Stimulated activated CD8-positive, alpha-beta memory T cell treated with anti-CD3 and anti-CD28 coated beads, Interleukin-2, amount 100 ng/mL, for 48 hours (primary cell): ENCODE measurements at regions not wholly inside any gene's neighbourhood (a gene's known extent, or its start where the extent isn't known, plus 50 kb on each side); places are given as distances from the start of the nearest gene placed in this dataset.
"Not testable (repeated sequence)": the region's sequence is repeated elsewhere in the genome, so short reads cannot be mapped to it uniquely, and the experiment has no call there.

ENCODE experiments used
- DNase-seq, 2 donors: peaks; one replicate each; pipeline ENCODE4 v3.0.0-alpha.2; 2020; ENCODE audit warnings: low read depth in 2 of 2

DNA sequence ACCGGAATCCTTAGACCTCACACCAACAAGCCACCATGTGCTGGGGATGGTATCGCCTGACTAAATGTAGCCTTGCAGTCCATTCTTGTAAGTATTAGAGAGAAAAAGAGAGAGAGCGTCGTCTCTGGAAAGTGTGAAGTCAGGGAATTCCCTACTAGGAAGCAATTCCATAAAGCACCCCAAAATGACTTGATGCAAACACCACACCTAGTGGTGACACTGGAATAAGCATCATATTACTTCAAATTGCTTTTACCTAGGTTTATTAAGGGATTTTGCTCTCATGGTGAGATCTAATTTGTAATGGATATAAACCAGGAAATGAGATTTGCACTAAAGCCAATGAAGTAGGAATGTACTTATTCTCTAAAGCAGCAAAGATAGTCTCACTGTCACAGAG lies 111.4 kb upstream of the METTL9 start:
- not testable (repeated sequence) for DNase-seq

DNA sequence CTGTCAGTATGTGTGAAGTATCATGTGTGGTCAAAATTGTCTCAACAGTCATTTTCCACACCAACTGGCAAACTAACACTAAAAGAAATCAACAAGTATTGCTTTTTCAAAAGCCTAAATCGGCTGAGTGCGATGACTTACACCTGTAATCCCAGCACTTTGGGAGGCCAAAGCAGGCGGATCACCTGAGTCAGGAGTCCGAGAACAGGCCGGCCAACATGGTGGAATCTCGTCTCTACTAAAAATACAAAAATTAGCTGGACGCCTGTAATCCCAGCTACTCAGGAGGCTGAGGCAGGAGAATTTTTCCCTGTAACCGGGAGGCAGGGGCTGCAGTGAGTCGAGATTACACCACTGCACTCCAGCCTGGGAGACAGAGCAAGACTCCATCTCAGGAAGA lies 100.3 kb upstream of the METTL9 start:
- not testable (repeated sequence) for DNase-seq

DNA sequence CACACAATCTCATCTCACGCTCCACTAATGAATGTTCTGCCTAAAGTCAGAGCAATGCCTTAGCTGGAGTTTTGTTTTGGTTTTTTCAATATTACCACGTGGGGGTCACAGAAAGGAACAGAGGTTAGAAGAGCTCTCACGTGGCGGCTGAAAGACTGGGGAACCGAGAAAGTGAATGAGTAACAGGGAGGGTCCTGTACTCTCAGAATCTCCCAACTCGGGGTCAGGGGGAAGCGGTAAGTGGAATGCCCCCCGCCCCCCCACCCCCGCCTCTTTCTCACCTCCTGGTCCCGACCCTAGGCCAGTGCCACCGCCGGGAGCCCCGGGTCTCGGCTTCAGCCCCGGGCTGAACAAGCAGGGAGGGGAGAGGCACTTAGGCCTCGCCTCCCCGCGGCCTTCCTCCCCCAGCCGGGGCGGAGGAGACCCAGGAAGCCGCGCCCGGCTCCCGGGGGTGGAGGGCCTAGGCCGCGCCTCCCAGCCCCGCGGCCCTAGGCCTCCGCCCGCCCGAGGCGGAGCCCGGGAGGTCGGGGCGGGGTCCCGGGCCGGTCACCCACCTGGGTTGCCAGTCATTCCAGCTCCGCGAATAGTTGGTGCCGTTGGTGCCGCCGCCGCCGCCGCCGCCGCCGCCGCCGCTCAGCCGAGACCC lies 98.0 kb upstream of the METTL9 start:
- peak; percentile 49 to 68 for DNase-seq

DNA sequence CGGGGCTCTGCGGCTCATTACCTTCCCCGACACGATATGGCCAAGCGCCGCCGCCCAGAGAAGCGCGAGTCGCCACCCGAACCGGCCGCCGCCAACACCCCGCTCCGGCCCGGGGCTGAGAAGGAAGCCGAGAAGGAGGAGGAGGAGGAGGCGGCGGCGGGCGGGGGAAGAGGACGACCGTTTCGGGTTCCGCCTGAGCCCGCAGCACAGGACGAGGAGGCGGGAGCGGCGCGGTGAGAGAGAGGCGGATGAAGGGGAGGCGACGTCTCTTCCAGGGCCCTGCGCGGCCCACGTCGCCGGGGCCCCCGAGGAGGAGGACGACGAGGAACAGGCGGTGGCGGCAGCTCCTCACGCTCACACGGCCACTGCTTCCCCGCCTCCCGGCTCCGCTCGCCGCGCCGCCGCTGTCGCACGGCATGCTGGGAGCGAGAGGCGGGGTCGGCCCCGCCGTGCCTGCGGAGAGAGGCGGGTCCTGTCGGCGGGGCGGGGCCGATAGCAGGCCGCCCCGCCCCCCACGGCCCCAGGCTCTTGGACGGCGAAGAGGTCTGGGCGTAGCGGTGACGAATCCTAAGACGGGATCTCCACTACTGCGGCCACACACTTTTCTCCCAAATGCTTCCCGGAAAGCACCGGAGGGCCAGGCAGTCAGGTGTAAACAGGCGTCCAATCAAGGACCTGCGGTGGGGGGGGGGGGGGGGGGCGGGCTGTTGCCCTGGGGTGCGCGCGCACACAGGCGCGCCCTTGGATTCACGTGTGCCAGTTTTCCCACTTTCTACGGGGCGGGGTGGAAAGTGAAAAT lies 97.3 kb upstream of the METTL9 start:
- peak; percentile 82 to 92 for DNase-seq

DNA sequence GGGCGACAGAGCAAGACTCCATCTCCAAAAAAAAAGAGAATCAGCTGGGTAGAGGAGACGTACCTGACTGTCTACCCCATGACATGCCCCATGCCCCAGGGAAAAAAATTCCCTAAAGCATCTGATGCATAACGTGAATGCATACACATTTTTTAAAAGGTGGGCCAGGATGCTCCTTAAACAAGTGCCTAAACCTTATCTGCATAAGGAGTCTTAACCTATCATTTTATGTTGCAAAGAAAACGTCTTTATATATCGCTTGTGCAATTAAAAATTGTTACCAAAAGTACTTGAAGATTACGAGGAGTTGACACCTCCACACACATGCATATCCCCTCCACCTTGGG lies 95.8 kb upstream of the METTL9 start:
- not testable (repeated sequence) for DNase-seq

DNA sequence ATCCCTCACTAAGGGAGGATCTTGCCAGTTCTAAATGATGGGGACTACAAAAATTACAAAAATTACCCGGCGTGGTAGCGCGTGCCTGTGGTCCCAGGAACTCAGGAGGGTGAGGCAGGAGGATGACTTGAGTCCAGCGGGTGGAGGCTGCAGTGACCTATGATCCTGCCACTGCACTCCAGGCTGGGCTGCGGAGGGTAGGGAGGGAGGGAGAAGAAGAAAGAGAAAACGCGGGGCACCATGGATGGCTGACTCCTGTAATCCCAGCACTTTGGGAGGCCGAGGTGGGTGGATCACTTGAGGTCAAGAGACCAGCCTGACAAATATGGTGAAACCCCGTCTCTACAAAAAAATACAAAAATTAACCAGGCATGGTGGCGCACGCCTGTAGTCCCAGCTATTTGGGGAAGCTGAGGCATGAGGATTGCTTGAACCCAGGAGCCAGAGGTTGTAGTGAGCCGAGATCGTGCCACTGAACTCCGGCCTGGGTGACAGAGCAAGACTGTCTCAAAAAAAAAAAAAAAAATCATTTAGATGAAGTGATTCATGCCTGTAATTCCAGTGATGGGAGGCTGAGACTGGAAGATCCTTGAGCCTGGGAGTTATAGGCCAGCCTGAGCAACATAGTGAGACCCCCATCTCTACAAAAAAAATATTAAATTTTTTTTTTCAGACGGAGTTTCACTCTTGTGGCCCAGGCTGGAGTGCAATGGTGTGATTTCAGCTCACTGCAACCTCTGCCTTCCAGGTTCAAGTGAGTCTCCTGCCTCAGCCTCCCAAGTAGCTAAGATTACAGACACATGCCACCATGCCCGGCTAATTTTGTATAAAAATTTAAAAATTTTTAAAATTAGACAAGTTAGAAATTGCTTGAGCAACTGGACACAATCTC lies 95.2 kb upstream of the METTL9 start:
- not testable (repeated sequence) for DNase-seq

DNA sequence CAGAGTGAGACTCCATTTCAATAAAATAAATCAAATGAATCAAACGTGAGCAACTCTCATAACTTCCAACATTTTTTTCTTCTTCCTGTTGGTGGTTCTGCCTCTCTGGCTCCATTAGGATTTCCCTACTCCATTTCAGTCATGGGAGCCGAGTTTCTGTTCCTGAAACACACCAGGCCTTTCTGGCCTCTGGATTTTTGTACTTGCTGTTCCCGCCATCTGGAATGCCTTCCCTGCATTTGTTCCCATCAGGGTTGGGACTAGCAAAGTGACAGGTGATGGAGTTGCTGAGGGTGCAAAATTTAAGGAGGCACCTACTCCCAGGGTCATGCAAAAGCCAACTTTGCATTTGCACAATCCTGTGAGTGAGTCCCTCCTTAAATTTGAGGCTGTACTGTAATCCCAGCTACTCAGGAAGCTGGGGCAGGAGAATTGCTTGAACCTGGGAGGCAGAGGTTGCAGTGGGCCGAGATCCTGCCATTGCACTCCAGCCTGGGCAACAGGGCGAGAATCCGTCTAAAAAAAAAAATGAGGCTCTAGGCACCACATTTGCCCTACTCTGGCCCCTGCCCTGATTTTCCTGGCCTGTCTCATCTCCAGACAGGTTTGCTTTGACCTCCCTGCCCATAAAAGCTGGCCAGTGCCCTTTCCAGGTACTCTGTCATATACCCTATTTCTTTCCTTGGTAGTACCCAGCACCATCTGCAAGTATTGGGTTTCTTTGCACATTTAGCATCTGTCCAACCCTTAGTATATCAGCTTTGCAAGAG lies 93.4 kb upstream of the METTL9 start:
- not testable (repeated sequence) for DNase-seq

DNA sequence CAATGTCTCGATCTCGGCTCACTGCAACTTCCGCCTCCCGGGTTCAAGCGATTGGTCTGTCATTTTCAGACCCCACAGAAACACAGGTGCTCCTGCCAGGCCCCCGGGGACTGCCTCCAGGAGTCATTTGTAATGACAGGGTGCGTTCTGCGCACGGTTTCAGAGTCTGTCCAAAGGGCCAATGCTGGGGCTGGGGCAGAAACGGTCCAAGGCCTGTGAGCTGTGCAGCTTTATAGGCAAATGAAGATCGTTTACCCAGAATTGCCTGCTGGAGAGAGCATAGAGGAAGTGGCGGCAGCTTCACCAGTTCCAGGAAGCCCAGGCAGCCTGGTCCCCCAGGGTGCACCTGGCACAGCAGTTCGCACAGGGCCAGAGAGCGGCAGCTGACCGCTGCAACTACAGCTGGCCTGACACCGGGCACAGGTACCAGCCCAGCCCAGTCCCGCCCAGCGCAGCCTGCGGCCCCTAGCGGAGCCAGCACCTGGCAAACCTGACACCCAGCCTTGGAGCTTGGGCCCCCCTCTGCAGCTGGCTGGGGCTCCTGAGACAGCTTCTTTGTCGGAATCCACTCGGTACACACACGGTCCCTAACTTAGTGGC lies 92.4 kb upstream of the METTL9 start:
- peak in 1 of 2 donors; percentile 27 for DNase-seq

DNA sequence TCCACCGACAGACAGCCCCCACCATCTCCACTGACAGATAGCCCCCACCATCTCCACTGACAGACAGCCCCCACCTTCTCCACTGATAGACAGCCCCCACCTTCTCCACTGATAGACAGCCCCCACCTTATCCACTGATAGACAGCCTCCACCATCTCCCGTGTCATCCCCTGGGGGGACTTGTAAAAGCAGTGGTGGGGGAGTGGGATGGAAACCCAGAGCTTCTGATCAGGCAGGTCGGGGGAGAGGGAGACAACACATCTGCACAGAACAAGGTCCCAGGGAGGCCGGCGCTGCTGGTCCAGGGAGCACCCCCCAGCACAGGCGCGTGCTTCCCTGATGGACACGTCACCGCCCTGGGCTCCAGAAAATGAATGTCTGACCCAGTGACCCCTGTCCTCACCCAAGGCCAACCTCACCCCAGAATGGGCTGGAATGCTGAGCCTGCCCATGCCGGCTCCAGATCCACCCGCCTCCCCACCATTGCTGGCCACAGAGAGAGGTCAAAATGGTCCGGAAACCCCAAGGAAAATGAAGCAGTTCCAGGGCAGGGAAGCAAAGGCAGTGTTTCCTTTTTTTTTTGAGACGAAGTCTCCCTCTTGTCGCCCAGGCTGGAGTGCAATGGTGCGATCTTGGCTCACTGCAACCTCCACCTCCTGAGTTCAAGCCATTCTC lies 91.6 kb upstream of the METTL9 start:
- not testable (repeated sequence) for DNase-seq

DNA sequence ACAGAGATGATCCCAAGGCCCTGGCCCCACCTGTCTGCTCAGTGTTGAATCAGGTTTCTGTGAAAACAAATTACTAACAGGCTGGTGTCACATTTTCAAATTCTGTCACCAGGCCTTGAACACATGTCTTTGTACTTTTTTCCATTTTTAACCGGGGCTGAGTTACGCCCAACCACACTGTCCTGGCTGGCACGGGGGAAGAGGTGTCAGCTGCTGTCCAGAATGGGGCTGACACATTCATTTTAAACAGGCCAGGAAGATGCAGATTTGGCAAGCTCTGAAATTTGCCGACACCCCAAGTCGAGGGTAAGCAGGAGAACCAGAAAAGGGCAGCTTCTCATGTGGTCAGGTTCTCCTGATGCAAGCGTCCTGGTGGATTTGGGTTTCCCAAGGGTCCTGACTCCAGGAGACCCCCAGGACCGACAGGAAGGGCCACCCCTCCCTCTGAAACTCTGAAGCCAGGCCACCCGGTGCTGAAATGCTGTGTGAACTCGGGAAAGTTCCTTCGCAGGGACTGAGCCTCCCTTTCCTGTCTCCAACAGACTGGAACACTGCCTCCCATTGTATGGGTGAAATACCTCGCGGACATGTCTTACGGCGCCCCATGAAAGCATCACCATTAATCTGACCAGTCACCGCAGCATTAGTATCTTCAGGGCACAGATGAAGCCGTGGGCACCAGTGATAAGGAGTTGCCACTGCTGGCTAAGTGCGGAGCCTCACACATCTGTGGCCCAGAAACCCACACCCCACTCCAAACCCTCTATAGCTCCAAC lies 90.5 kb upstream of the METTL9 start:
- DNase-seq = not testable (repeated sequence)

DNA sequence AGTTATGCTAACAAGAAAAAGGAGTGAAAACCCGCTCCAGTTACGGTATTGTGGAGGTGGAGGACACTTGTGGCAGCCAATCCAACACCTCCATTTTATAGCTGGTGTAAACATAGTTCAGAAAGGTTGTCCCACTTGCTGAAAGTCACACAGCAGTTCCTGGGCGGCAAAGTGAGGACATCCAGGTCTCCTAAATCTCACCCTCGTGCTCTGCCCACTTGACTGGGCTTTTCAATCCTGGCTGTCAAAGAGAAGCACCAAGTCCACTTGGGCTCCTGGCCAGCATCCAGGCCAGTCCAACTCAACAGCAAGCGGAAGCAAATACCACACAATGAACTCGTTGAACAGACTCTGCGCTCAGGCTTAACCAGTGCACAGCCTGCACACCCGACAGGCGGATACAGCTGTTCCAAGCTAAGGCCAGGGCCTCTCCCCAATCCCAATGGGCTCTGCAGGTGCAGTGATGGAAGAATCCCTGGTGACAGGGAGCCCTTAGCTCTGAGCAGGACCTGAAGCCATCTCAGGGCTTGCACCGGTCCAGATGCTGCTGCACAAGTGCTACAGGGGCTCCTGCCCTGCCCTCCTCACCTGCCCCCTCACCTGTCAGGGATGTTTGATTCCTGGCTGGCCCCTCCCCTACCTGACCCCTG lies 89.8 kb upstream of the METTL9 start:
- DNase-seq = not testable (repeated sequence)

DNA sequence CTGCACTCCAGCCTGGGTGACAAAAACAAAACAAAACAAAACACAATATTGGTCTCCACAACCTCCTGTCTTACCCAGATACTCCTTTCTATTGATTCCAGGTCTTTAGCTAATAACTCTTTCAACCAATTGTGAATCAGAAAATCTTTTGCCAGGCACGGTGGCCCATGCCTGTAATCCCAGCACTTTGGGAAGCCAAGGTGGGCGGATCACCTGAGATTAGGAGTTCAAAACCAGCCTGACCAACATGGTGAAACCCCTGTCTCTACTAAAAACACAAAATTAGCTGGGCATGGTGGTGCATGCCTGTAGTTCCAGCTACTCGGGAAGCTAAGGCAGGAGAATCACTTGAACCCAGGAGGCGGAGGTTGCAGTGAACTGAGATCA lies 88.5 kb upstream of the METTL9 start:
- DNase-seq = not testable (repeated sequence)

DNA sequence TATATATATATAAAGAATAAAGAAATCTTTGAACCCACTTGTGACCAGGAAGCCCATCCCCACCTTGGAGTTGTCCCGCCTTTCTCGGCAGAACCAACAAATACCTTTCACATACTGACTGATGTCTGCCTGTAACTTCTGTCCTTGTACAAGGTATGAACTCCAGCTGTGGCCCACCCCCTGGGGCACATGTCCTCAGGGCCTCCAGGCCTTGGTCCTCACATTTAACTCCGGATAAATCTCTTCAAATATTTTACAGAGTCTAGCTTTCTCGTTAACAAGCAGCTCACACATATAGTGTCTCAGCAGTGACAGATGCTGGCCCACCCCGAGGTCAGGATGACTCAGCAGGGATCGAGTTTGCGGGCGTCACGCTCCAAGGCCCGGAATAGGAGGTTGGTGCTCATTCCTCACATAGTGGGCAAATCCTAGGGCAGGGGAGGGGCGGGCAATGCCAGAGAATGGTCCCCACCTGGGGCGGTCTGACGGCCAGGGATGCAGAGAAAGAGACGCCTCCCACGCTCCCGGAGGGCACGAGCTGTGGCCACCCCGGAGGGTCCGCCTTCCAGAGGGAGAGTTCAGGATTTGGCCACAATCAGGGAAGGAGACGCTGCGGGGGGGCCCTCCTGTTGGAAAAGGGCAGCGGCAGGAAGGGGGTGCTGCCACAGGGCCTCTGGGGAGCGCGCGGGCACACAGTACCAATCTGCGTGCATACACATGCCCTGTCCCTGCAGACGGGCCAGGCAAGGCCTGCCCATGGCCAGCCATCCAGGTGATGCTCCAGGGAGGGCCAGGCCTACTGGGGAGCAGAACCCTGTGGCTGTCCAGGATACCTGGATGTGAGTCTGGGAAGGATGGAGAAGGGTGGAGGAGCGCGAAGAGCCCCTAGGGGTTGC lies 87.8 kb upstream of the METTL9 start:
- DNase-seq = not testable (repeated sequence)

DNA sequence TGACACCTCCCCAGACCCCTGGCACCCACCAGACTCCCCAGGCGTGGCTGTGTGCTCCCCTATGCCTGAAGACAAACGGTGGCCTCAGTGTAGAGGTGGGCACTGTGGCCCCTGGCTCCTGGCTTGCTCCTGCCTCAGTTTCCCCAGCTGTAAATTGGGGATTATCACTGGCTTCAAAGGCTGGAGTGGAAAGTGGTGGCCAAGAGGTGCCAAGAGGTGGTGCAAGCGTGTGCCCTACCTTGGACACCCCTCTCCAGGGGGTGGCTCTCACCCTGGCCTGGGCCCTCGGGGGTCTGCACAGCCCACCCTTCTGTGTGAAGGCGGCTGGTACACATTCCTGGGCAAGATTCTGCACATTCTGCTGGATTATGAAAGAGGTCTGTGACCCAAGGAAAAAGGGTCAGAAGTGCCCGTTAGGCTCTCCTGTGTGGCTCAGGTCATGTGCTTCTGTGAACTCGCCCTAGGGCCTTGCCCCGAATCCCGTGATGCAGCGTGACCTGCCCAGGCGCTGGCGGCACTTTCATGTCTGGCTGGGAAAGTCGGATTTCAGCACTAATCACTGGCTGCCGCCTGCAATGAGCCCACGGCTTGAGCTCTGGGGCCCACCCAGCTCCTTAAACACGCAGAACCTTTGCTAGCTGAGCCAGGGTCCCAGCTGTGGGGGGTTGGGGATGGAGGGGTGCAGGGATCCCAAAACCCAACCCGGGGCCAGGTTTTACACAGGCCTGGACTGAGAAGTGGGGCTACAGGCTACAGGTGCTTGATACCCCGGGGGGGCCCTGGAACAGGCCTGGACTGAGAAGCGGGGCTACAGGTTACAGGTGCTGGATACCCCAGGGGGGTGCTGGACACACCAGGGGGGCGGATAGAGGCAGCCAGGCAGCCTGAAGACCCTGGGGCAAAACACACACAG lies 86.8 kb upstream of the METTL9 start:
- DNase-seq = not testable (repeated sequence)

DNA sequence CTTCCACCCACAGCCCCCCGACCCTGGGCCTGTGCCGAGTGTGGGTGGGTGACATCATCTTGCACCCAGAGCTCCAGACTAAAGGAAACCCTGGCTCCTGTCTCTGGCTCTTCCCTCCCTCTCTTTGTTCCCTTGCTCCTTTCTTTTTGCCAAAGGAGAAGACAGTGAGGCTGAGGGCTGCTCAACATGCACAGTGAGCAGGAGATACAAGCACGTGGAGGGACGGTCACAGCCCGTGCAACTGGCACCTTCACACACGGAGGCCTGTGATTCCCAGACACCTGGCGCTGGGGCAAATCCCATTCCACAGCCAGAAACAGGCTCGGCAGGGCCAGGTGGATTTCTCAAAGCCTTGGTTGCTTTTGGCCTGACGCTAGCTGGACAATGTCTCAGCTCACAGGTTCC lies 86.0 kb upstream of the METTL9 start:
- not testable (repeated sequence) for DNase-seq

DNA sequence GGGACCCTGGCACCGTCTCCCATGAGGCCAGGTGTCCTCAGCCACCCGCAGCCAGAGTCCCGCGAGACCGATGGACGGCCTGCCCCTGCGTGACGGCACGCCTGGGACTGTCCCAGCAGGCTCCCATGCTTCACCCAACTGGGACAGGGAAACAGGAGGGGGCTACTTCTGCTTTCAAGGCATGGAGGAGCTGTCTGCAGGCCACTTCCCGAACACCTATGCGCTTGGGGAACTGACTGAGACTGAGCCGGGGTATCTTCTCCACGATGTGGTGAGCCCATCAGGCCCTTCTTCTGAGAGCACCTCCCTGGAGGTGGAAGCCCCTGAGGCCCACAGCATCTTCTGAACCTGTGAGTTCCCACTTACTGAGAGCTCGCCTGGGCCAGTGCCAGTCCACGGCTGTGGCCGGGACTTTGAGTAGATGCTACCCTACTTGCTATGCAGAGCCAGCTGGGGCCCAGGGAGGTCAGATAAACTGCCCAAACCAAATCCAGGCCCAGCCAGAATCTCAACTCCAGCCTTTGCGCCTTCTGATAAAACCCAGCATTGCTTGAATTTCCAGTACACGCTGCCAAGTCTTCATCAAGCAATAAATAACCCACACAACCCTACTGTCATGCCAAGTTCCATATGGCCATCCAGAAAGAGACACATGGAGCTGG lies 85.4 kb upstream of the METTL9 start:
- DNase-seq = not testable (repeated sequence)

DNA sequence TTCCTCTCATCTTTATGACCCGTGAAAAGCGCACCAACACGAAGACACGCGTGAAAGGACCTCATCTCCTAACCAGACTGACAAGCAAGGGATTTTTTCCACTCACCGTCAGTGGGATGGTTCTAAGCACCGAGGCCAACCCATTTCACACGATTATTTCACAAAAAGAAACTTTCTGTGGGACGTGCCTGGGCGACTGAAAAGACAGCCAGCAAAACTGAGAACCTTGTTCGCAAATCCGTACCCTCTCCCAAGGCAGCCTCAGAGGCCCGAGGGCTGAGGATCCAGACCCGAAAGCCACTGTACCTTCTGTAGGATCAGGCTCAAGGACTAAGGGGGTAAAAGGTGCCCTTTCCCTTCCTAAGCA lies 84.9 kb upstream of the METTL9 start:
- DNase-seq = not testable (repeated sequence)
